ENCODE measurements at regions not wholly inside any gene's neighbourhood (a gene's known extent, or its start where the extent isn't known, plus 50 kb on each side); places are given as distances from the start of the nearest gene placed in this dataset.

- no peak for TF ChIP-seq CTCF (IDR thresholded peaks at IDR 0.05)
- no peak for TF ChIP-seq POLR2A (IDR thresholded peaks at IDR 0.05)
Observed at GRCh38 chr10:106023329-106023728, 1141.2 kb downstream of the SORCS1 start.

Measured in adrenal gland (tissue), 5 donors.